ENCODE measurements at regions not wholly inside any gene's neighbourhood (a gene's known extent, or its start where the extent isn't known, plus 50 kb on each side); places are given as distances from the start of the nearest gene placed in this dataset.

DNA sequence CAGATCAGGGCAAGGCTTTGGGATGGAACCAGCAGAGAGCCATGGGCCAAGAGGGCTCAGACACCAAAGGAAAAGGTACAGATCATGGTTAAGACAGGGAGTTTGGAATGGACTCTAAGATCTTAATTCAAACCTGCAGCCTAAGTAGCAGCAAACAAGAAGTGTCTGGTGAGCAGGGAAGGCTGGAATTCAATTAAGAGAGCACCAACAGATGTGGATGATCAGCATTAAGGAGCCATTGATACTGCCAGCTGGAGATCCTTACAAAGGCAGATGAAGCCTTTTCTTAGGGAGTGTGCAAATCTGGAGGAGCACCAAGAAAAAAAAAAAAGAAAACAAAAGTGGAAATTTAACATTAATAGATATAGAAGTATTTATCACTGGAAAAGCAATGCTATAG is 516.8 kb downstream of the RASEF start:
- no peak for TF ChIP-seq CTCF (IDR thresholded peaks at IDR 0.05; ENCODE audit: low read depth, low read length)
- DNase-seq (ENCODE audit: extremely low read depth, low read depth): no peak

- TF ChIP-seq CTCF (IDR thresholded peaks at IDR 0.05; ENCODE audit: low read depth, low read length): no peak
- DNase-seq (ENCODE audit: extremely low read depth, low read depth): no peak
Observed at GRCh38 chr9:82547995-82548394, 514.9 kb downstream of the RASEF start.

DNA sequence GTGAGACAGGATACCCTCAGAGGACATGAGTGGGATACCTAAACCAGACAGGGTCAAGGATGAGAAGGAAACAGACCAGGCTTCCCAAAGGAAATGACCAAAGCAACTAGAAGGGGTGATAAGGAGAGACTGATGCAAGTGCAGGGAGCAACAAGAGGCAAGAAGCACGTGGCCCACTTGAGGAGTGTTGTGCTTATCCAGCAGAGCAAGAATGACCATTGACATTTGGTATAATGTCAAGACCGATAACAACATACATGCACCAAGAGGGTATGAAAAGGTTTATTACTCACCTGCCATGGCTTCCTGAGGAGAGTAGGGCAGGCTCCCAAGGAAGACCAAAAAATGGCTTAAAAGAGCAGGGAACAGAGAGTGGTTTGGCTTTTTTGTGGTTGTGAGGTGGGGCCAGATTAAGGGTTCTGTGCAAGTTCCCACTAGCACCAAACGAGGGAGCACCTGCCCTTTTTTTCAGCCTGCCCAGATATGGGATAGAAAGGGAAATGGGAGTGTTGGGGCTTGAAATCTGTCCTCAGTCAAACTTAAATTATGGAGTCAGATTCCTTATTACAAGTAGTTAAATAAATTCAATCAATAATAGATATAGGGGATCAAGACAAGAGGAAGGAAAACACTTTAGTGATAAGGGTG is 513.6 kb downstream of the RASEF start:
- no peak for DNase-seq (ENCODE audit: extremely low read depth, low read depth)
- TF ChIP-seq CTCF (IDR thresholded peaks at IDR 0.05; ENCODE audit: low read depth, low read length): no peak

- no peak for DNase-seq (ENCODE audit: extremely low read depth, low read depth)
- TF ChIP-seq CTCF (IDR thresholded peaks at IDR 0.05; ENCODE audit: low read depth, low read length): no peak
Observed at GRCh38 chr9:82552784-82553183, 510.2 kb downstream of the RASEF start.

DNA sequence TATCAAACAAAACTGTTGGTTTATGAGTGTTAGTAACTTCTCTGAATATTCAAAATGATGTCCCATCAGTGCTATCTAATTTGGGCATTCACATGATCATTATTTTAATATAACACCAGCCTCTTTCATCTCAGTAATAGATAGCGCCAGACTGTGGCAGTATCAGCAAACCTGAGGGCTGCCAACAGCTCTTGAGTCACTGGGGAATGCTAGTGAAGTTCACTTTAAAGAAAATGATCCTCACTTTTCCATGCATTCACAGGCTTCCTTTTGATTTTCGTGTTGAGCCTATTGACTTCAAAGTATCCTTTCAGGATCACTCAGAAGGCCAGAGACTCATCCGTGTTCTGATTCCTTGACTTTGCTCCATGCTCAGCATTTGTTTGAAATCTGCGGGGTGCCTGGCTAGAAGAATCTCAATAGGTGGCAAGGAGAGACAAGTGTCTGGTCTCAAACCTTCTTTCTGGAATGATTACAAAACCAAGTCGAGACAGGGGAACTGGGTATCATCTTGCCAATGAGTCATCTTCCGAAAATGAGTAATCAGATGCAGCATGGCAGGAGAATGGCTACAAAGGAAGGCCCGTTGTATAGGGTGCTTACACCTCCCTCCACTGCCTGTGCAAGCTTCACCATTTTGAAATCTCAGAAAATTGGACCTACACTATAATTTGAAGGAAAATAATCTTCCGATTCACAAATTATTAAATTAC is 509.1 kb downstream of the RASEF start:
- DNase-seq (ENCODE audit: extremely low read depth, low read depth): no peak
- no peak for TF ChIP-seq CTCF (IDR thresholded peaks at IDR 0.05; ENCODE audit: low read depth, low read length)

- DNase-seq (ENCODE audit: extremely low read depth, low read depth): no peak
- TF ChIP-seq CTCF (IDR thresholded peaks at IDR 0.05; ENCODE audit: low read depth, low read length): no peak
Observed at GRCh38 chr9:82554381-82554780, 508.6 kb downstream of the RASEF start.

- no peak for DNase-seq (ENCODE audit: extremely low read depth, low read depth)
- TF ChIP-seq CTCF (IDR thresholded peaks at IDR 0.05; ENCODE audit: low read depth, low read length): no peak
Observed at GRCh38 chr9:82555031-82555430, 507.9 kb downstream of the RASEF start.
